ENCODE measurements at regions not wholly inside any gene's neighbourhood (a gene's known extent, or its start where the extent isn't known, plus 50 kb on each side); places are given as distances from the start of the nearest gene placed in this dataset.

GRCh38 chr5:130796902-130797301 is 368.2 kb downstream of the HINT1 start:
- no peak overlapping the region for H3K4me3 Mint-ChIP-seq
- Histone ChIP-seq H2AFZ (peak overlapping the region; percentile 24; the same call in 1 of the 2 replicates), H3K36me3 (ENCODE audit: insufficient read depth) (no peaks in the 10 kb centered on the region), H3K27me3 (ENCODE audit: insufficient read depth) (no peaks in the 10 kb centered on the region), H4K20me1 (replicated peaks; ENCODE audit: insufficient read depth) (no peaks in the 10 kb centered on the region), H3K4me1 (ENCODE audit: insufficient read depth) (no peaks in the 10 kb centered on the region), H3F3A (replicated peaks; ENCODE audit: low read depth) (no peaks in the 10 kb centered on the region), H3K79me2 (replicated peaks; ENCODE audit: insufficient read depth) (no peaks in the 10 kb centered on the region), H3K4me2 (no peak overlapping the region), H3K4me3 (no peak overlapping the region), H3K27ac (ENCODE audit: low read depth) (no peak overlapping the region), H3K9me2 (ENCODE audit: insufficient read depth) (peaks cover 6% of the 10 kb centered on the region)
- no peak for DNase-seq (ENCODE audit: low spot score)
- H3K27ac Mint-ChIP-seq = no peak overlapping the region
- no peaks in the 10 kb centered on the region for H3K27me3 Mint-ChIP-seq (ENCODE audit: insufficient read depth, low read depth, poor library complexity)
- H3K36me3 Mint-ChIP-seq (ENCODE audit: low read depth) = peaks cover 3% of the 10 kb centered on the region; the same call in 1 of the 3 replicates
- TF ChIP-seq POLR2AphosphoS5 (IDR thresholded peaks at IDR 0.05; ENCODE audit: low read depth) (no peak), CTCF (conservative IDR thresholded peaks at IDR 0.05; ENCODE audit: low read depth in 2 of 2) (no peak), ZNF462 (CRISPR knock-in tag; IDR thresholded peaks at IDR 0.05) (no peak), EZH2 (IDR thresholded peaks at IDR 0.05; ENCODE audit: low read depth, unreplicated experiment) (no peak), JUNB (IDR thresholded peaks at IDR 0.05; ENCODE audit: unreplicated experiment) (no peak), EZH2phosphoT487 (IDR thresholded peaks at IDR 0.05; ENCODE audit: unreplicated experiment) (no peak), ZNF331 (CRISPR knock-in tag; IDR thresholded peaks at IDR 0.05; ENCODE audit: low read depth) (no peak), ZNF114 (CRISPR knock-in tag; IDR thresholded peaks at IDR 0.05) (no peak), CREB1 (CRISPR knock-in tag; IDR thresholded peaks at IDR 0.05; ENCODE audit: low read depth) (no peak), REST (IDR thresholded peaks at IDR 0.05; ENCODE audit: unreplicated experiment) (no peak), NANOG (IDR thresholded peaks at IDR 0.05; ENCODE audit: borderline replicate concordance) (no peak), STAT1 (IDR thresholded peaks at IDR 0.05; ENCODE audit: unreplicated experiment) (no peak)
- TF ChIP-seq, protein P1, sequence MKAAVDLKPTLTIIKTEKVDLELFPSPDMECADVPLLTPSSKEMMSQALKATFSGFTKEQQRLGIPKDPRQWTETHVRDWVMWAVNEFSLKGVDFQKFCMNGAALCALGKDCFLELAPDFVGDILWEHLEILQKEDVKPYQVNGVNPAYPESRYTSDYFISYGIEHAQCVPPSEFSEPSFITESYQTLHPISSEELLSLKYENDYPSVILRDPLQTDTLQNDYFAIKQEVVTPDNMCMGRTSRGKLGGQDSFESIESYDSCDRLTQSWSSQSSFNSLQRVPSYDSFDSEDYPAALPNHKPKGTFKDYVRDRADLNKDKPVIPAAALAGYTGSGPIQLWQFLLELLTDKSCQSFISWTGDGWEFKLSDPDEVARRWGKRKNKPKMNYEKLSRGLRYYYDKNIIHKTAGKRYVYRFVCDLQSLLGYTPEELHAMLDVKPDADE (IDR thresholded peaks at IDR 0.05) = no peak
- peaks cover 7% of the 10 kb centered on the region; the same call in 2 of the 3 replicates for H3K9me3 Mint-ChIP-seq
- no peaks in the 10 kb centered on the region for H3K4me1 Mint-ChIP-seq
- ATAC-seq = no peak

All from GM23338 (cell line).